ENCODE measurements at regions not wholly inside any gene's neighbourhood (a gene's known extent, or its start where the extent isn't known, plus 50 kb on each side); places are given as distances from the start of the nearest gene placed in this dataset.

GRCh38 chr5:17089690-17090089, 127.7 kb upstream of the BASP1 start:
- DNase-seq (ENCODE audit: low read depth, low spot score), result no peak
- H3K4me2 ChIP-seq (ENCODE audit: low read length), result no peak overlapping the region
- no peaks in the 10 kb centered on the region for H3K4me1 ChIP-seq (ENCODE audit: control insufficient read depth in 1 of 2, insufficient read depth in 2 of 2, low read length in 2 of 2)
- H3K4me3 ChIP-seq (replicated peaks in 1 of 2; ENCODE audit: low read depth in 1 of 2, low read length in 2 of 2), result no peak overlapping the region
- intact Hi-C loops (cut with micrococcal nuclease), result no loop called here
- no peak overlapping the region for H3K27ac ChIP-seq (ENCODE audit: low read depth, low read length)
- CTCF ChIA-PET, result interaction anchor here (1.1 kb wide), 1 partner anchor 100 kb away, joined by 4 read pairs; no protein-coding TSS in a partner anchor
- TF ChIP-seq POLR2AphosphoS5 (IDR thresholded peaks at IDR 0.05; ENCODE audit: low read depth, low read length) (no peak), MAX (IDR thresholded peaks at IDR 0.05) (no peak), ZBTB33 (IDR thresholded peaks at IDR 0.05; ENCODE audit: extremely low read depth, insufficient replicate concordance, low read length) (no peak), CTCF (IDR thresholded peaks at IDR 0.05 in 2 of 3, conservative IDR thresholded peaks at IDR 0.05 in 1 of 3; ENCODE audit: borderline replicate concordance in 1 of 3, insufficient read depth in 1 of 3, low read depth in 2 of 3, low read length in 2 of 3) (no peak), SP1 (IDR thresholded peaks at IDR 0.05; ENCODE audit: low read depth) (no peak), CBX3 (IDR thresholded peaks at IDR 0.05; ENCODE audit: low read depth) (no peak), POLR2A (IDR thresholded peaks at IDR 0.05; ENCODE audit: borderline replicate concordance, extremely low read depth, insufficient read depth, insufficient read length) (no peak), ATF3 (IDR thresholded peaks at IDR 0.05) (no peak), JUND (IDR thresholded peaks at IDR 0.05) (no peak), CEBPB (IDR thresholded peaks at IDR 0.05; ENCODE audit: low read depth) (no peak), SIN3A (IDR thresholded peaks at IDR 0.05; ENCODE audit: low read depth) (no peak), EZH2 (IDR thresholded peaks at IDR 0.05) (no peak), REST (IDR thresholded peaks at IDR 0.05; ENCODE audit: low read depth) (no peak)
- POLR2A ChIA-PET, result no interaction called here
- H3K9me2 ChIP-seq (ENCODE audit: insufficient read depth), result no peaks in the 10 kb centered on the region
- no TSS peak for BruUV-seq (replicated peaks)
- no peaks in the 10 kb centered on the region for H3K9me3 ChIP-seq (ENCODE audit: control insufficient read depth in 1 of 2, insufficient read depth in 1 of 2, low read depth in 1 of 2, low read length in 2 of 2)
- no peaks in the 10 kb centered on the region for H3K36me3 ChIP-seq (ENCODE audit: control insufficient read depth in 1 of 2, insufficient read depth in 2 of 2, low read length in 2 of 2)
- no peaks in the 10 kb centered on the region for H4K20me1 ChIP-seq (ENCODE audit: insufficient read depth)
- no peak for ATAC-seq
- H2AFZ ChIP-seq (ENCODE audit: low read depth, low read length, poor library complexity, severe bottlenecking), result no peak overlapping the region
- no peak overlapping the region for H3K9ac ChIP-seq (ENCODE audit: low read length)
- 0 out of 2 replicates have a peak, but pooled peaks cover 2% of the 10 kb centered on the region for H3K27me3 ChIP-seq (ENCODE audit: insufficient read depth, low read length)
- no peaks in the 10 kb centered on the region for H3K79me2 ChIP-seq (ENCODE audit: insufficient read depth, low read length)
- RAD21 ChIA-PET (ENCODE audit: low non-redundant PET in 1 of 2, low total read pairs in 2 of 2, uncharacterized antibody in 2 of 2, unreplicated experiment in 2 of 2), result no interaction called here
